ENCODE measurements at regions not wholly inside any gene's neighbourhood (a gene's known extent, or its start where the extent isn't known, plus 50 kb on each side); places are given as distances from the start of the nearest gene placed in this dataset.
A peak's percentile ranks its signal among the peaks of the same experiment; 100 is the strongest.
"Not testable (repeated sequence)": the region's sequence is repeated elsewhere in the genome, so short reads cannot be mapped to it uniquely, and the experiment has no call there.

- 53 to 87% (median 61%) methylated on average over 4 to 5 of the region's 5 CpGs for WGBS, 3 donors
- FAIRE-seq; H3K27me3 ChIP-seq (ENCODE audit: control insufficient read depth in 3 of 3, insufficient read depth in 3 of 3, low read length in 3 of 3); H3K4me3 ChIP-seq (ENCODE audit: low read depth in 1 of 3, low read length in 3 of 3); H3K9me3 ChIP-seq (ENCODE audit: control insufficient read depth in 2 of 2, insufficient read depth in 1 of 2, low read depth in 1 of 2, low read length in 1 of 2); DNase-seq; H3K36me3 ChIP-seq (ENCODE audit: control insufficient read depth in 3 of 3, insufficient read depth in 2 of 3, low read depth in 1 of 3, low read length in 3 of 3); H3K4me1 ChIP-seq (ENCODE audit: control insufficient read depth in 3 of 3, insufficient read depth in 2 of 3, low read depth in 1 of 3, low read length in 2 of 3); H3K27ac ChIP-seq (ENCODE audit: low read depth in 1 of 3, low read length in 2 of 3): not testable (repeated sequence)
These were observed 165.9 kb downstream of the GOLGA6L4 start for GRCh38 chr15:84401461-84401860.

GRCh38 chr15:84401891-84402840 lies 166.6 kb downstream of the GOLGA6L4 start:
- not testable (repeated sequence) for H3K4me3 ChIP-seq (ENCODE audit: low read depth in 1 of 3, low read length in 3 of 3); FAIRE-seq; H3K27ac ChIP-seq (ENCODE audit: low read depth in 1 of 3, low read length in 2 of 3); H3K9me3 ChIP-seq (ENCODE audit: control insufficient read depth in 2 of 2, insufficient read depth in 1 of 2, low read depth in 1 of 2, low read length in 1 of 2); H3K36me3 ChIP-seq (ENCODE audit: control insufficient read depth in 3 of 3, insufficient read depth in 2 of 3, low read depth in 1 of 3, low read length in 3 of 3); H3K4me1 ChIP-seq (ENCODE audit: control insufficient read depth in 3 of 3, insufficient read depth in 2 of 3, low read depth in 1 of 3, low read length in 2 of 3); H3K27me3 ChIP-seq (ENCODE audit: control insufficient read depth in 3 of 3, insufficient read depth in 3 of 3, low read length in 3 of 3); DNase-seq
- 87 to 93% (median 90%) methylated on average over 12 to 14 of the region's 14 CpGs for WGBS, 3 donors

GRCh38 chr15:84402856-84403608 lies 167.5 kb downstream of the GOLGA6L4 start:
- DNase-seq (no peak), FAIRE-seq (no peak)
- no peaks in the 10 kb centered on the region for H3K4me1 ChIP-seq (ENCODE audit: control insufficient read depth in 3 of 3, insufficient read depth in 2 of 3, low read depth in 1 of 3, low read length in 2 of 3)
- H3K27me3 ChIP-seq (ENCODE audit: control insufficient read depth in 3 of 3, insufficient read depth in 3 of 3, low read length in 3 of 3): no peaks in the 10 kb centered on the region
- WGBS, 3 donors: 87 to 91% (median 88%) methylated on average over 21 of the region's 21 CpGs
- no peak overlapping the region for H3K27ac ChIP-seq (ENCODE audit: low read depth in 1 of 3, low read length in 2 of 3)
- no peaks in the 10 kb centered on the region for H3K9me3 ChIP-seq (ENCODE audit: control insufficient read depth in 2 of 2, insufficient read depth in 1 of 2, low read depth in 1 of 2, low read length in 1 of 2)
- H3K4me3 ChIP-seq (ENCODE audit: low read depth in 1 of 3, low read length in 3 of 3): no peak overlapping the region
- no peaks in the 10 kb centered on the region for H3K36me3 ChIP-seq (ENCODE audit: control insufficient read depth in 3 of 3, insufficient read depth in 2 of 3, low read depth in 1 of 3, low read length in 3 of 3)

DNA sequence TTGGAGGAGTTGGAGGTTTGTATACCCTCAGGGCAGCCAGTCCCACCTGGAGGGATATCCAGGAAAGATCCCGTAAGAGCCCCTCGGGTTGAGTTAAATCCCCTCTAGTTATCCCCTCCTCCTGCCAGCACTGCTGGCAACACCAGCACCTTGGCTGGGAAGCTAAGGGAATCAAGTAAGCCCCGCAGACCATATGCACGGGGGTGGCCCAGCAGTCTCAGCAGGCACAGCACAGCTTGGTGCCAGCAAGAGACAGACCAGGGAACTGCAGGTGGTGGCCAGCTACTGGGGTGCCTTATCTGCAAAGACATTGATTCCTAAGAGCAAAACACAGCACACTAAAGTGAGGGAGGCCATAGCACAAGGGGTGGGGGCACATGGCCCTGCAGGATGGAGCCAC lies 173.8 kb downstream of the GOLGA6L4 start:
- not testable (repeated sequence) for H3K27me3 ChIP-seq (ENCODE audit: control insufficient read depth in 3 of 3, insufficient read depth in 3 of 3, low read length in 3 of 3); H3K27ac ChIP-seq (ENCODE audit: low read depth in 1 of 3, low read length in 2 of 3); H3K4me3 ChIP-seq (ENCODE audit: low read depth in 1 of 3, low read length in 3 of 3); H3K9me3 ChIP-seq (ENCODE audit: control insufficient read depth in 2 of 2, insufficient read depth in 1 of 2, low read depth in 1 of 2, low read length in 1 of 2); H3K4me1 ChIP-seq (ENCODE audit: control insufficient read depth in 3 of 3, insufficient read depth in 2 of 3, low read depth in 1 of 3, low read length in 2 of 3); DNase-seq; FAIRE-seq; H3K36me3 ChIP-seq (ENCODE audit: control insufficient read depth in 3 of 3, insufficient read depth in 2 of 3, low read depth in 1 of 3, low read length in 3 of 3)
- 88 to 90% methylated on average over 2 of the region's 4 CpGs; no CpG with 5 or more reads in 1 of the 3 donors for WGBS, 3 donors

DNA sequence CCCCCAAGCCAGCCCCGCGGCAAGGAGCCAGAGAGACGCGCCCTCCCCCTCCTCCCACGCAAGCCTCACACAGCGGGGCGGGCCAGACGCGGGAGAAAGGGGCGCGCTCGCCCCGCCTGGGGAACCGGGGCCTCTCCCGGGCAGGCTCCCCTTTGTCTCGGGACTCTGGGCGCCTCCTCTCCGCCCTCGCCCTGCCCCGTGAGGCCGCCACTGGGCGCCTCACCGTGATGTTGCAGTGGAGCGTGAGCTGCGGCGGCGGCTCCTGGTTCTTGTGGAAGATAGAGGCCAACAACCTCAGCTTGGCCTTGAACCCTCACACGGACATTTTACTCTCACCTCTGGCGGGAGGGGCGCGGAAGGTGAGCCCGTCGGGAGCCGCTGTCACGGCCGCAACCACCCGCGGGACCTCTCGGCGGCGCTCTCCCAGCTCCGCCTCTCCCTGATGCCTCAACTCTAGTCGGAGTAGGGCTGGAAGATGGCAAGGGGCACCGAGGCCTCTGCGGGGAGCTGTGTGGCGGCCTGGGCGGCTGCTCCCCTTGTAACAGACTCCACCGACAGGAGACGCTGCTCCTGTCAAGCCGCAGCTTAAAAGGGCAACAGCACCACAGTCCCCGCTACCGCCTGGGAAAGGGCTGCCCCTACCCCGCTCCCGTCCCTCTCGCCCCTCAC lies 179.2 kb upstream of the ZSCAN2 start:
- H3K27me3 ChIP-seq (ENCODE audit: control insufficient read depth in 3 of 3, insufficient read depth in 3 of 3, low read length in 3 of 3); H3K4me1 ChIP-seq (ENCODE audit: control insufficient read depth in 3 of 3, insufficient read depth in 2 of 3, low read depth in 1 of 3, low read length in 2 of 3); DNase-seq; FAIRE-seq; H3K27ac ChIP-seq (ENCODE audit: low read depth in 1 of 3, low read length in 2 of 3); H3K36me3 ChIP-seq (ENCODE audit: control insufficient read depth in 3 of 3, insufficient read depth in 2 of 3, low read depth in 1 of 3, low read length in 3 of 3); H3K9me3 ChIP-seq (ENCODE audit: control insufficient read depth in 2 of 2, insufficient read depth in 1 of 2, low read depth in 1 of 2, low read length in 1 of 2): not testable (repeated sequence)
- peak overlapping the region in 1 of 3 donors; percentile 28 for H3K4me3 ChIP-seq (ENCODE audit: low read depth in 1 of 3, low read length in 3 of 3)
- 0 to 3% (median 1%) methylated on average over 2 to 23 of the region's 55 CpGs for WGBS, 3 donors

GRCh38 chr15:84425327-84425726 lies 175.5 kb upstream of the ZSCAN2 start:
- DNase-seq; H3K36me3 ChIP-seq (ENCODE audit: control insufficient read depth in 3 of 3, insufficient read depth in 2 of 3, low read depth in 1 of 3, low read length in 3 of 3); H3K4me1 ChIP-seq (ENCODE audit: control insufficient read depth in 3 of 3, insufficient read depth in 2 of 3, low read depth in 1 of 3, low read length in 2 of 3); H3K9me3 ChIP-seq (ENCODE audit: control insufficient read depth in 2 of 2, insufficient read depth in 1 of 2, low read depth in 1 of 2, low read length in 1 of 2); H3K27ac ChIP-seq (ENCODE audit: low read depth in 1 of 3, low read length in 2 of 3); H3K27me3 ChIP-seq (ENCODE audit: control insufficient read depth in 3 of 3, insufficient read depth in 3 of 3, low read length in 3 of 3); FAIRE-seq; H3K4me3 ChIP-seq (ENCODE audit: low read depth in 1 of 3, low read length in 3 of 3): not testable (repeated sequence)
- 81 to 100% methylated on average over 4 to 5 of the region's 7 CpGs; no CpG with 5 or more reads in 1 of the 3 donors for WGBS, 3 donors

DNA sequence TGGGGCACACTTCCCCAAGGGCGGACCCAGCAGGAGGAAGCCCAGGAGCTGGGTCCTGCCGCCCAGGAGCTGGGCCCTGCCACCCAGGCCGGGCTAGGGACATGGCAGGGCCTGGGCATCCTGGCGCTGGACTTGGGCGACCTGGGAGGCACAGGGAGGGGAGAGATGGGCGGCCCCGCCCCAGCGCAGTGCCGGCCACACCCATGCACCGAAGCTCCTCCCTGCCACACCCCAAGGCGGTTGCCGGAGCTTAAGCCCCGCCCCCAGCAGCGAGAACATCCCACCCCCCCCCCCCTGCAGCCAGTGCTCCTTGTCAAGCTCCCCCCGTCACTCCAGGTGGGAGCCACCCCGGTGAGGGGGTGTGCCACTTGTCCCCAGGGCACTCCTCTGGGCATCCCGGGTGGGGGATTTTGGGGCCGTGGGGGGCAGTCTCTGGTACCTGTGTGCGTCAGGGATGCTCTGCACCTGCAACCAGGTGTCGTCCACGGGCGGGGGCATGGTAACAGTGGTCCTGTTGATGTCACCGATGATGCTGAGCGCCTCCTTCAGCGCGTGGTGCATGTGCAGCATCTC lies 127.4 kb upstream of the ZSCAN2 start:
- no CpG with 5 or more reads among the region's 26 CpGs for WGBS, 3 donors

More for the DNA sequence above, 127.4 kb upstream of the ZSCAN2 start:
- H3K36me3 ChIP-seq (ENCODE audit: control insufficient read depth in 3 of 3, insufficient read depth in 2 of 3, low read depth in 1 of 3, low read length in 3 of 3); H3K27ac ChIP-seq (ENCODE audit: low read depth in 1 of 3, low read length in 2 of 3); FAIRE-seq; H3K4me1 ChIP-seq (ENCODE audit: control insufficient read depth in 3 of 3, insufficient read depth in 2 of 3, low read depth in 1 of 3, low read length in 2 of 3); H3K9me3 ChIP-seq (ENCODE audit: control insufficient read depth in 2 of 2, insufficient read depth in 1 of 2, low read depth in 1 of 2, low read length in 1 of 2); H3K27me3 ChIP-seq (ENCODE audit: control insufficient read depth in 3 of 3, insufficient read depth in 3 of 3, low read length in 3 of 3); DNase-seq; H3K4me3 ChIP-seq (ENCODE audit: low read depth in 1 of 3, low read length in 3 of 3): not testable (repeated sequence)

All from small intestine (tissue), 7 donors.